A549 (cell line): ENCODE measurements at regions not wholly inside any gene's neighbourhood (a gene's known extent, or its start where the extent isn't known, plus 50 kb on each side); places are given as distances from the start of the nearest gene placed in this dataset.

Experiments
- CBX2 ChIP-seq: fragments of 200-600 bp; sonication (generic); IDR thresholded peaks from 2 replicates; pipeline ENCODE4 v1.6.1; 2016; ENCODE audit warnings: low read depth, mild to moderate bottlenecking, borderline replicate concordance
- CTCF ChIP-seq: fragments of >200 bp; sonication (Bioruptor Twin); formaldehyde crosslinking; IDR thresholded peaks from 3 replicates; pipeline ENCODE4 v1.5.1; 2016
- MAFK ChIP-seq: fragments of 450-650 bp; IDR thresholded peaks from 2 replicates; pipeline ENCODE4 v1.6.1; 2014; ENCODE audit not compliant: partially characterized antibody
- POLR2A ChIP-seq: IDR thresholded peaks from 2 replicates; pipeline ENCODE4 v1.6.1; 2012; ENCODE audit warnings: mild to moderate bottlenecking, low read length
- TFCP2L1 ChIP-seq: fragments of 250-450 bp; sonication (Bioruptor Pico); IDR thresholded peaks from 2 replicates; pipeline ENCODE4 v1.5.0; 2021; ENCODE audit warnings: mild to moderate bottlenecking
- USF2 ChIP-seq: fragments of 450-650 bp; IDR thresholded peaks from 2 replicates; pipeline ENCODE4 v1.6.1; 2014; ENCODE audit warnings: antibody characterized with exemption
- TF ChIP-seq, protein P1 (sequence below): fragments of >200 bp; sonication (Bioruptor Twin); formaldehyde crosslinking; IDR thresholded peaks from 3 replicates; pipeline ENCODE4 v1.6.1; 2016
- TF ChIP-seq, protein P2 (sequence below): fragments of 200-600 bp; sonication (generic); IDR thresholded peaks from 2 replicates; pipeline ENCODE4 v1.6.1; 2016; ENCODE audit warnings: antibody characterized with exemption, mild to moderate bottlenecking, moderate library complexity

DNA sequence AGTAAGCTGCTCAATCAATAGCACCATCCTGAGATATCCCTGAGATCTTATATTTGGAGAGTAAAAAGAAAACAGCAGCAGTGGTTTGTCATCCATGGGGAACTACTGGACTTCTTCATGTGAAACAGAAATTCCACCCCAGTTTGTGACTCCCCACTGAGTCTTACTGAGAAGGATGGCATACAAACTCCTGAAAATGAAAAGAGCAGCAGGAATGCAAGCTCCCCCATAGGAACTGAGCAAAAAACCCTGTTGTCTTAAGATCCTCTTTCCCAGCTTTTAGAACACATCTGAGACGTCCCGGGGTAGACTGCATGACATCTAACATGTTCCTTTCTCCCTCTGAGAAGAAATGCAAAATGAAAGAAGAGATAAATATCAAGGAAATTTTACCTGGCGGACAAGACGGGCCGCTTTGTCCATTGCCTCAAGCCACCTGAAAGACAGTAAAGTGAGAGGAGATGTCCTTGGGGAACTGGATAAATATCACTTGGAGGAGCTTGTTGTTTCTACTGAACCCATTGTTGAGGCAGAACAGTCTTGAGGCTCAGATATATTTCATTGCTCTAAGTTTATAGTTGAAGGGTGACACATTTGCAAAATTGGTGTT is 117.1 kb downstream of the NUDT12 start:
- TF ChIP-seq POLR2A: no peak
- no peak for TF ChIP-seq USF2
- no peak for TF ChIP-seq MAFK
- TF ChIP-seq, protein P1, sequence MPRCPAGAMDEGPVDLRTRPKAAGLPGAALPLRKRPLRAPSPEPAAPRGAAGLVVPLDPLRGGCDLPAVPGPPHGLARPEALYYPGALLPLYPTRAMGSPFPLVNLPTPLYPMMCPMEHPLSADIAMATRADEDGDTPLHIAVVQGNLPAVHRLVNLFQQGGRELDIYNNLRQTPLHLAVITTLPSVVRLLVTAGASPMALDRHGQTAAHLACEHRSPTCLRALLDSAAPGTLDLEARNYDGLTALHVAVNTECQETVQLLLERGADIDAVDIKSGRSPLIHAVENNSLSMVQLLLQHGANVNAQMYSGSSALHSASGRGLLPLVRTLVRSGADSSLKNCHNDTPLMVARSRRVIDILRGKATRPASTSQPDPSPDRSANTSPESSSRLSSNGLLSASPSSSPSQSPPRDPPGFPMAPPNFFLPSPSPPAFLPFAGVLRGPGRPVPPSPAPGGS: no peak
- TF ChIP-seq CTCF: no peak
- TF ChIP-seq CBX2: no peak
- TF ChIP-seq, protein P2, sequence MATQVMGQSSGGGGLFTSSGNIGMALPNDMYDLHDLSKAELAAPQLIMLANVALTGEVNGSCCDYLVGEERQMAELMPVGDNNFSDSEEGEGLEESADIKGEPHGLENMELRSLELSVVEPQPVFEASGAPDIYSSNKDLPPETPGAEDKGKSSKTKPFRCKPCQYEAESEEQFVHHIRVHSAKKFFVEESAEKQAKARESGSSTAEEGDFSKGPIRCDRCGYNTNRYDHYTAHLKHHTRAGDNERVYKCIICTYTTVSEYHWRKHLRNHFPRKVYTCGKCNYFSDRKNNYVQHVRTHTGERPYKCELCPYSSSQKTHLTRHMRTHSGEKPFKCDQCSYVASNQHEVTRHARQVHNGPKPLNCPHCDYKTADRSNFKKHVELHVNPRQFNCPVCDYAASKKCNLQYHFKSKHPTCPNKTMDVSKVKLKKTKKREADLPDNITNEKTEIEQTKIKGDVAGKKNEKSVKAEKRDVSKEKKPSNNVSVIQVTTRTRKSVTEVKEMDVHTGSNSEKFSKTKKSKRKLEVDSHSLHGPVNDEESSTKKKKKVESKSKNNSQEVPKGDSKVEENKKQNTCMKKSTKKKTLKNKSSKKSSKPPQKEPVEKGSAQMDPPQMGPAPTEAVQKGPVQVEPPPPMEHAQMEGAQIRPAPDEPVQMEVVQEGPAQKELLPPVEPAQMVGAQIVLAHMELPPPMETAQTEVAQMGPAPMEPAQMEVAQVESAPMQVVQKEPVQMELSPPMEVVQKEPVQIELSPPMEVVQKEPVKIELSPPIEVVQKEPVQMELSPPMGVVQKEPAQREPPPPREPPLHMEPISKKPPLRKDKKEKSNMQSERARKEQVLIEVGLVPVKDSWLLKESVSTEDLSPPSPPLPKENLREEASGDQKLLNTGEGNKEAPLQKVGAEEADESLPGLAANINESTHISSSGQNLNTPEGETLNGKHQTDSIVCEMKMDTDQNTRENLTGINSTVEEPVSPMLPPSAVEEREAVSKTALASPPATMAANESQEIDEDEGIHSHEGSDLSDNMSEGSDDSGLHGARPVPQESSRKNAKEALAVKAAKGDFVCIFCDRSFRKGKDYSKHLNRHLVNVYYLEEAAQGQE: no peak
- no peak for TF ChIP-seq TFCP2L1 (CRISPR knock-in tag)
